Cardiac fibroblast (primary cell): ENCODE measurements at regions not wholly inside any gene's neighbourhood (a gene's known extent, or its start where the extent isn't known, plus 50 kb on each side); places are given as distances from the start of the nearest gene placed in this dataset.

Experiments used
- DNase-seq, 2 donors: peaks; one replicate each; pipeline versions ENCODE4 v3.0.0 to v3.0.0-alpha.2; 2010; ENCODE audit warnings: low read depth in 2 of 2
- H3K4me3 ChIP-seq, 2 donors: replicated peaks in 1 of 2; 1 replicate in 1 of 2; 2 replicates in 1 of 2; pipeline ENCODE4 v1.5.1; 2011; ENCODE audit warnings: low read depth in 2 of 2, low read length in 2 of 2, mild to moderate bottlenecking in 2 of 2, moderate library complexity in 1 of 2
- CTCF ChIP-seq: IDR thresholded peaks from one replicate; pipeline ENCODE4 v1.5.1; 2011; ENCODE audit warnings: low read depth, mild to moderate bottlenecking, low read length, inconsistent platforms

- no peak overlapping the region for H3K4me3 ChIP-seq
- no peak for TF ChIP-seq CTCF
- DNase-seq = peak in 1 of 2 donors; percentile 58
Measured at GRCh38 chr2:196431076-196431475, 208.4 kb upstream of the CCDC150 start.

GRCh38 chr2:196431957-196432356 lies 207.6 kb upstream of the CCDC150 start:
- TF ChIP-seq CTCF = peak; percentile 50
- DNase-seq = peak in 1 of 2 donors; percentile 30
- H3K4me3 ChIP-seq = no peak overlapping the region

GRCh38 chr2:196433116-196433515 lies 206.4 kb upstream of the CCDC150 start:
- no peak for TF ChIP-seq CTCF
- DNase-seq = no peak
- H3K4me3 ChIP-seq = no peak overlapping the region

- H3K4me3 ChIP-seq = no peak overlapping the region
- TF ChIP-seq CTCF = no peak
- no peak for DNase-seq
Measured at GRCh38 chr2:196434217-196434616, 205.3 kb upstream of the CCDC150 start.

- no peak for TF ChIP-seq CTCF
- H3K4me3 ChIP-seq = no peak overlapping the region
- DNase-seq = peak in 1 of 2 donors; percentile 15
Measured at GRCh38 chr2:196435189-196435588, 204.3 kb upstream of the CCDC150 start.

GRCh38 chr2:196437626-196438025 lies 201.9 kb upstream of the CCDC150 start:
- H3K4me3 ChIP-seq = no peak overlapping the region
- no peak for TF ChIP-seq CTCF
- DNase-seq = no peak

- no peak for DNase-seq
- TF ChIP-seq CTCF = no peak
- no peak overlapping the region for H3K4me3 ChIP-seq
Measured at GRCh38 chr2:196439760-196440159, 199.8 kb upstream of the CCDC150 start.
